H9 (cell line): ENCODE measurements at regions not wholly inside any gene's neighbourhood (a gene's known extent, or its start where the extent isn't known, plus 50 kb on each side); places are given as distances from the start of the nearest gene placed in this dataset.

Experiments used
- DNase-seq: peaks from one replicate; pipeline ENCODE4 v3.0.0-alpha.2; 2017
- H2AFZ ChIP-seq: one replicate; pipeline ENCODE4 v1.6.1; 2013; ENCODE audit warnings: mild to moderate bottlenecking, low read length, control low read depth, moderate library complexity
- H2AK5ac ChIP-seq: 2 replicates; pipeline ENCODE4 v1.6.1; 2013; ENCODE audit warnings: low read length, control low read depth, mixed read lengths; ENCODE audit not compliant: insufficient read length
- H2BK120ac ChIP-seq: one replicate; pipeline ENCODE4 v1.6.1; 2013; ENCODE audit warnings: low read depth, mild to moderate bottlenecking, low read length, control low read depth, inconsistent platforms; ENCODE audit not compliant: poor library complexity, severe bottlenecking
- H2BK12ac ChIP-seq: 2 replicates; pipeline ENCODE4 v1.6.1; 2013; ENCODE audit warnings: low read length, control low read depth, mixed read lengths, low read depth; ENCODE audit not compliant: insufficient read length
- H2BK15ac ChIP-seq: 2 replicates; pipeline ENCODE4 v1.6.1; 2013; ENCODE audit warnings: low read depth, low read length, control low read depth
- H2BK20ac ChIP-seq: one replicate; pipeline ENCODE4 v1.6.1; 2013; ENCODE audit warnings: low read depth, mild to moderate bottlenecking, low read length, control low read depth, inconsistent platforms; ENCODE audit not compliant: poor library complexity, severe bottlenecking
- H2BK5ac ChIP-seq: 2 replicates; pipeline ENCODE4 v1.6.1; 2013; ENCODE audit warnings: low read length, control low read depth, mixed read lengths; ENCODE audit not compliant: insufficient read length
- H3K14ac ChIP-seq: 2 replicates; pipeline ENCODE4 v1.6.1; 2013; ENCODE audit warnings: low read length, control low read depth; ENCODE audit not compliant: insufficient read depth
- H3K18ac ChIP-seq: 2 replicates; pipeline ENCODE4 v1.6.1; 2013; ENCODE audit warnings: low read depth, mild to moderate bottlenecking, mixed read lengths, low read length, control low read depth; ENCODE audit not compliant: insufficient read length
- H3K23ac ChIP-seq: 2 replicates; pipeline ENCODE4 v1.6.1; 2013; ENCODE audit warnings: low read length, control low read depth, mixed read lengths, low read depth; ENCODE audit not compliant: insufficient read length
- H3K23me2 ChIP-seq: 2 replicates; pipeline ENCODE4 v1.6.1; 2013; ENCODE audit warnings: low read depth, mild to moderate bottlenecking, mixed read lengths, low read length, control low read depth; ENCODE audit not compliant: insufficient read length, poor library complexity, severe bottlenecking
- H3K27ac ChIP-seq: 2 replicates; pipeline ENCODE4 v1.5.1; 2013; ENCODE audit warnings: low read length, control low read depth, mixed read lengths, low read depth; ENCODE audit not compliant: insufficient read length
- H3K27me3 ChIP-seq: 2 replicates; pipeline ENCODE4 v1.6.1; 2013; ENCODE audit warnings: low read length, control low read depth, inconsistent platforms; ENCODE audit not compliant: insufficient read depth
- H3K4ac ChIP-seq: 2 replicates; pipeline ENCODE4 v1.6.1; 2013; ENCODE audit warnings: low read depth, mild to moderate bottlenecking, control low read depth, inconsistent platforms, low read length, moderate library complexity
- H3K4me1 ChIP-seq: 2 replicates; pipeline ENCODE4 v1.6.1; 2013; ENCODE audit warnings: low read length, control low read depth, inconsistent platforms; ENCODE audit not compliant: insufficient read depth
- H3K4me2 ChIP-seq: 2 replicates; pipeline ENCODE4 v1.6.1; 2013; ENCODE audit warnings: low read length, control low read depth, mixed read lengths; ENCODE audit not compliant: insufficient read length, insufficient read depth
- H3K56ac ChIP-seq: 2 replicates; pipeline ENCODE4 v1.6.1; 2013; ENCODE audit warnings: low read depth, mild to moderate bottlenecking, mixed read lengths, low read length, control low read depth; ENCODE audit not compliant: insufficient read length
- H3K79me1 ChIP-seq: 2 replicates; pipeline ENCODE4 v1.6.1; 2013; ENCODE audit warnings: low read depth, mild to moderate bottlenecking, moderate library complexity, low read length, control low read depth, inconsistent platforms; ENCODE audit not compliant: insufficient read depth, poor library complexity, severe bottlenecking
- H3K79me2 ChIP-seq: 2 replicates; pipeline ENCODE4 v1.6.1; 2013; ENCODE audit warnings: low read length, control low read depth, inconsistent platforms; ENCODE audit not compliant: insufficient read depth
- H3K9ac ChIP-seq: 2 replicates; pipeline ENCODE4 v1.6.1; 2013; ENCODE audit warnings: low read length, control low read depth, mixed read lengths; ENCODE audit not compliant: insufficient read length; ENCODE audit errors: extremely low read depth
- H3K9me3 ChIP-seq: one replicate; pipeline ENCODE4 v1.6.1; 2013; ENCODE audit warnings: low read depth, low read length, inconsistent platforms; ENCODE audit not compliant: control insufficient read depth
- H3T11ph ChIP-seq: one replicate; pipeline ENCODE4 v1.6.1; 2013; ENCODE audit warnings: mild to moderate bottlenecking, low read length, control low read depth, inconsistent platforms
- H4K20me1 ChIP-seq: one replicate; pipeline ENCODE4 v1.6.1; 2013; ENCODE audit not compliant: control insufficient read depth, insufficient read length, insufficient read depth
- H4K5ac ChIP-seq: 2 replicates; pipeline ENCODE4 v1.6.1; 2013; ENCODE audit warnings: low read depth, mild to moderate bottlenecking, mixed read lengths, low read length, control low read depth; ENCODE audit not compliant: insufficient read length
- H4K8ac ChIP-seq: replicated peaks from 2 replicates; pipeline ENCODE4 v1.6.1; 2013; ENCODE audit warnings: low read length, control low read depth, mixed read lengths, low read depth; ENCODE audit not compliant: insufficient read length
- H4K91ac ChIP-seq: 2 replicates; pipeline ENCODE4 v1.6.1; 2013; ENCODE audit warnings: low read depth, mild to moderate bottlenecking, moderate library complexity, mixed read lengths, low read length, control low read depth; ENCODE audit not compliant: insufficient read length
- H3K27ac Mint-ChIP-seq, 3 experiments: 2 replicates in 2 of 3; 3 replicates in 1 of 3; pipeline ENCODE4 v1.8.0; 2020 to 2021; ENCODE audit warnings: mixed read lengths in 3 of 3, mild to moderate bottlenecking in 1 of 3, moderate library complexity in 1 of 3
- H3K27me3 Mint-ChIP-seq: 2 replicates; pipeline ENCODE4 v1.8.0; 2021; ENCODE audit warnings: low read depth, mild to moderate bottlenecking, moderate library complexity, mixed read lengths
- H3K36me3 Mint-ChIP-seq, 3 experiments: 2 replicates in 2 of 3; 3 replicates in 1 of 3; pipeline ENCODE4 v1.8.0; 2020 to 2021; ENCODE audit warnings: low read depth in 3 of 3, mixed read lengths in 3 of 3; ENCODE audit not compliant: insufficient read depth in 1 of 3
- H3K4me1 Mint-ChIP-seq, 2 experiments: 2 replicates each; pipeline ENCODE4 v1.8.0; 2020; ENCODE audit warnings: mixed read lengths in 2 of 2
- H3K4me3 Mint-ChIP-seq, 2 experiments: 2 replicates in 1 of 2; 3 replicates in 1 of 2; pipeline ENCODE4 v1.8.0; 2020 to 2021; ENCODE audit warnings: mild to moderate bottlenecking in 2 of 2, mixed read lengths in 2 of 2, moderate library complexity in 1 of 2
- H3K9me3 Mint-ChIP-seq, 2 experiments: 2 replicates in 1 of 2; 3 replicates in 1 of 2; pipeline ENCODE4 v1.8.0; 2020; ENCODE audit warnings: mild to moderate bottlenecking in 2 of 2, mixed read lengths in 2 of 2, moderate library complexity in 1 of 2
- WGBS: extraction: QIAGEN DNeasy Blood & Tissue Kit; methylation state at CpG from one replicate; pipeline ENCODE4 v1.1.7; 2013; ENCODE audit warnings: missing lambda C conversion rate, low lambda C conversion rate, mixed read lengths; ENCODE audit not compliant: insufficient read length; ENCODE audit errors: extremely low coverage; 5-methylcytosine and 5-hydroxymethylcytosine counted together
- TF ChIP-seq, protein P1 (sequence below): fragments of 200-600 bp; sonication (generic); conservative IDR thresholded peaks from 3 replicates; pipeline ENCODE4 v1.8.0; 2021; ENCODE audit warnings: antibody characterized with exemption, mild to moderate bottlenecking

DNA sequence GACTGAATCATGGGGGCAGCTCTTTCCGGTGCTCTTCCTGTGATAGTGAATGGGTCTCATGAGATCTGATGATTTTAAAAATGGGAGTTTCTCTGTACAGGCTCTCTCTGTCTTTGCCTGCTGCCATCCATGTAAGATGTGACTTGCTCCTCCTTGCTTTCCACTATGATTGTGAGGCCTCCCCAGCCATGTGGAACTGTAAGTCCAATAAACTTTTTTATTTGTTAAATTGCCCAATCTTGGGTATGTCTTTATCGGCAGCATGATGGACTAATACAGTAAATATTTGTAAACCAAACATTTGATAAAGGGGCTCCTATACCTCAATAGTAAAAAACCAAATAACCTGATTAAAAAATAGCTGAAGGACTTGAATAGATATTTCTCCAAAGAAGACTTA is 77.3 kb downstream of the INSIG2 start:
- Histone ChIP-seq H3T11ph (no peak overlapping the region), H3K14ac (no peak overlapping the region), H4K8ac (no peak overlapping the region), H4K91ac (no peak overlapping the region), H3K4me2 (no peak overlapping the region), H3K27me3 (no peaks in the 10 kb centered on the region), H3K4me1 (no peaks in the 10 kb centered on the region), H3K18ac (no peak overlapping the region), H3K9me3 (no peaks in the 10 kb centered on the region), H2AFZ (no peak overlapping the region), H2BK12ac (no peak overlapping the region), H2BK15ac (no peak overlapping the region), H3K23ac (no peak overlapping the region), H3K79me2 (no peaks in the 10 kb centered on the region), H3K23me2 (no peaks in the 10 kb centered on the region), H3K4ac (no peak overlapping the region), H2AK5ac (no peak overlapping the region), H2BK20ac (no peak overlapping the region), H4K5ac (no peak overlapping the region), H3K56ac (no peak overlapping the region), H3K79me1 (no peaks in the 10 kb centered on the region), H3K9ac (no peak overlapping the region), H4K20me1 (no peaks in the 10 kb centered on the region), H2BK120ac (no peak overlapping the region), H2BK5ac (no peak overlapping the region), H3K27ac (no peak overlapping the region)
- H3K27me3 Mint-ChIP-seq = no peaks in the 10 kb centered on the region
- H3K9me3 Mint-ChIP-seq = peaks cover 21% of the 10 kb centered on the region in 2 experiments
- peaks cover 0 to 19% (median 15%) of the 10 kb centered on the region in 3 experiments; a peak in 6 of 7 replicates for H3K36me3 Mint-ChIP-seq
- H3K27ac Mint-ChIP-seq = no peak overlapping the region
- H3K4me3 Mint-ChIP-seq = no peak overlapping the region; a peak in 1 of 5 replicates
- no CpG with 5 or more reads among the region's 2 CpGs for WGBS
- TF ChIP-seq, protein P1, sequence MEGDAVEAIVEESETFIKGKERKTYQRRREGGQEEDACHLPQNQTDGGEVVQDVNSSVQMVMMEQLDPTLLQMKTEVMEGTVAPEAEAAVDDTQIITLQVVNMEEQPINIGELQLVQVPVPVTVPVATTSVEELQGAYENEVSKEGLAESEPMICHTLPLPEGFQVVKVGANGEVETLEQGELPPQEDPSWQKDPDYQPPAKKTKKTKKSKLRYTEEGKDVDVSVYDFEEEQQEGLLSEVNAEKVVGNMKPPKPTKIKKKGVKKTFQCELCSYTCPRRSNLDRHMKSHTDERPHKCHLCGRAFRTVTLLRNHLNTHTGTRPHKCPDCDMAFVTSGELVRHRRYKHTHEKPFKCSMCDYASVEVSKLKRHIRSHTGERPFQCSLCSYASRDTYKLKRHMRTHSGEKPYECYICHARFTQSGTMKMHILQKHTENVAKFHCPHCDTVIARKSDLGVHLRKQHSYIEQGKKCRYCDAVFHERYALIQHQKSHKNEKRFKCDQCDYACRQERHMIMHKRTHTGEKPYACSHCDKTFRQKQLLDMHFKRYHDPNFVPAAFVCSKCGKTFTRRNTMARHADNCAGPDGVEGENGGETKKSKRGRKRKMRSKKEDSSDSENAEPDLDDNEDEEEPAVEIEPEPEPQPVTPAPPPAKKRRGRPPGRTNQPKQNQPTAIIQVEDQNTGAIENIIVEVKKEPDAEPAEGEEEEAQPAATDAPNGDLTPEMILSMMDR = no peak
- no peak for DNase-seq
- H3K4me1 Mint-ChIP-seq = peaks cover 4 to 8% of the 10 kb centered on the region in 2 experiments; a peak in 3 of 4 replicates
